Stimulated activated CD8-positive, alpha-beta memory T cell treated with anti-CD3 and anti-CD28 coated beads, Interleukin-12 subunit alpha, Interleukin-12 subunit beta, amount 100 ng/mL, for 24 hours (primary cell): ENCODE measurements at regions not wholly inside any gene's neighbourhood (a gene's known extent, or its start where the extent isn't known, plus 50 kb on each side); places are given as distances from the start of the nearest gene placed in this dataset.

Experiments used
- DNase-seq: peaks from one replicate; pipeline ENCODE4 v3.0.0-alpha.2; 2020; ENCODE audit errors: extremely low read depth

GRCh38 chr14:34018564-34019244, 67.8 kb upstream of the EGLN3 start:
- DNase-seq, result no peak

- DNase-seq, result no peak
These were observed 67.3 kb upstream of the EGLN3 start for GRCh38 chr14:34018125-34018524.

- DNase-seq, result no peak
These were observed 64.5 kb upstream of the EGLN3 start for GRCh38 chr14:34015383-34015782.

- no peak for DNase-seq
These were observed 64.1 kb upstream of the EGLN3 start for GRCh38 chr14:34014936-34015335.

GRCh38 chr14:34013721-34014060, 62.8 kb upstream of the EGLN3 start:
- no peak for DNase-seq

- no peak for DNase-seq
These were observed 62.3 kb upstream of the EGLN3 start for GRCh38 chr14:34012978-34013720.

GRCh38 chr14:34012369-34012768, 61.5 kb upstream of the EGLN3 start:
- DNase-seq, result no peak

GRCh38 chr14:34009956-34010355, 59.1 kb upstream of the EGLN3 start:
- DNase-seq, result no peak

- DNase-seq, result no peak
These were observed 57.0 kb upstream of the EGLN3 start for GRCh38 chr14:34007902-34008301.

- no peak for DNase-seq
These were observed 55.0 kb upstream of the EGLN3 start for GRCh38 chr14:34005901-34006300.

GRCh38 chr14:34004881-34005280, 54.0 kb upstream of the EGLN3 start:
- DNase-seq, result no peak

- DNase-seq, result no peak
These were observed 52.8 kb upstream of the EGLN3 start for GRCh38 chr14:34003691-34004090.

GRCh38 chr14:34003082-34003668, 52.3 kb upstream of the EGLN3 start:
- DNase-seq, result no peak
